ENCODE measurements at regions not wholly inside any gene's neighbourhood (a gene's known extent, or its start where the extent isn't known, plus 50 kb on each side); places are given as distances from the start of the nearest gene placed in this dataset.

DNA sequence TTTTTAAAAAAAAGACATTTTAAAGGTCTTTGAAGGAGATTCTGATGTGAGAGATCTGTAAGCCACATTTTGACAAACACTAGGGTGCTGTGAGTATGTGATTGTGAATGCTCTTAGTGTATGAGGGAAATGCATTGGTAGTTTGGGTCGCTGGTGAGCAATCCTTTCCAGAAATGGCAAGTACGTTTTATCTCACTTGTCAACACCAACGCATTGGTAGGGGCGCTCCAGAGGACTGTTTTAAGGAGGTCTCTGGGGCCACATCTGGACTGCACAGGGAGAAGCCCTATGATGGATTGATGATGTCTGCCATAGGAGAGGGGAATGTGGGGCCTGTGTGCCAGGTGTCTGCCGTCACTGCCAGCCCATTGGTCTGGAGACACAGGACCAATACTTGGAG lies 522.6 kb downstream of the BNC2 start:
- H3K9me3 Mint-ChIP-seq: no peaks in the 10 kb centered on the region
- no peak for DNase-seq
- no peaks in the 10 kb centered on the region for H3K27me3 Mint-ChIP-seq (ENCODE audit: low read depth)
- no peaks in the 10 kb centered on the region for H3K36me3 Mint-ChIP-seq (ENCODE audit: insufficient read depth in 2 of 2)
- no peaks in the 10 kb centered on the region for H3K4me1 Mint-ChIP-seq (ENCODE audit: low read depth)
- H3K27ac Mint-ChIP-seq: no peak overlapping the region
- ATAC-seq (replicated peaks in 1 of 2): no peak
- no peak overlapping the region for H3K4me3 Mint-ChIP-seq

DNA sequence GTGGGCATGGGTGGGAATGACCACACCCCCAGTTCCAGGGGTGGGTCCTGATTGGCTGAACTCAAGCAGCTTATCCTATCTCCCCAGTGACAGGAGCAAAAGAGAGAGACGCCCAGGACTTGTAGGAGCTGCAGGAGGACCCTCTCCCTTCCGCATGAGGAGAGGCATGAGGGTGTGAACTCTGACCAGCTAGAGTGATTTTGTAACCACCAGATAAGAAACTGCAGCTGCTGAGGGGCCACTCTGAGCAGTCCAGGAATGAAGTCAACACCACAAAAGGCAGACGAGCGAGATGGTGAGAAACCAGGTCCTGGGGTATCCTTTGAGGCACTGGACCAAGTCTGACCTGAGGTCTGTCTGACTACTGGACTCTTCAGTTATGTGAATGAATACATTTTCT lies 521.9 kb downstream of the BNC2 start:
- no peaks in the 10 kb centered on the region for H3K9me3 Mint-ChIP-seq
- H3K27me3 Mint-ChIP-seq (ENCODE audit: low read depth): no peaks in the 10 kb centered on the region
- H3K27ac Mint-ChIP-seq: no peak overlapping the region
- H3K4me1 Mint-ChIP-seq (ENCODE audit: low read depth): no peaks in the 10 kb centered on the region
- DNase-seq: no peak
- no peak overlapping the region for H3K4me3 Mint-ChIP-seq
- no peak for ATAC-seq (replicated peaks in 1 of 2)
- no peaks in the 10 kb centered on the region for H3K36me3 Mint-ChIP-seq (ENCODE audit: insufficient read depth in 2 of 2)

DNA sequence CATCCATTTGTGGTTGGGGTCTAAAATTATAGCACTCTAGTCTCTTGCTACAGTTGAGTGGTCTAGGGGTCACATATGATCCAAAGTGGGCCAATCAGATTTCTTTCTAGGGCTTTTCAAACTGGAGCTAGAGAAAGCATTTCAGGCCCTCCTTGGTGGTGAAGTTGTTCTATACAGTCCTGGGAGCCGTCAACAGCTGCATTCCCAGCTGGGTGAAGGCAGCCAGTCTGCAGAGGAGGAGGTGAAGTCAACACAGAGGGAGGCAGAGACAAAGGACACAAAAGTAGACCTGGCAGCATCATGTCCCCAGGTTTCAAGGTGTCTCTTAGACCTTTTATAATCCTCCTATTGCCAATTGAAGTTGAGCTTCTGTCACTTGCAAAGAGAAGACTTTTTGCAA lies 518.2 kb downstream of the BNC2 start:
- Mint-ChIP-seq H3K4me1 (ENCODE audit: low read depth) (no peaks in the 10 kb centered on the region), H3K27ac (no peak overlapping the region), H3K36me3 (ENCODE audit: insufficient read depth in 2 of 2) (no peaks in the 10 kb centered on the region), H3K27me3 (ENCODE audit: low read depth) (no peaks in the 10 kb centered on the region), H3K9me3 (no peaks in the 10 kb centered on the region), H3K4me3 (no peak overlapping the region)
- no peak for ATAC-seq (replicated peaks in 1 of 2)
- DNase-seq: no peak

DNA sequence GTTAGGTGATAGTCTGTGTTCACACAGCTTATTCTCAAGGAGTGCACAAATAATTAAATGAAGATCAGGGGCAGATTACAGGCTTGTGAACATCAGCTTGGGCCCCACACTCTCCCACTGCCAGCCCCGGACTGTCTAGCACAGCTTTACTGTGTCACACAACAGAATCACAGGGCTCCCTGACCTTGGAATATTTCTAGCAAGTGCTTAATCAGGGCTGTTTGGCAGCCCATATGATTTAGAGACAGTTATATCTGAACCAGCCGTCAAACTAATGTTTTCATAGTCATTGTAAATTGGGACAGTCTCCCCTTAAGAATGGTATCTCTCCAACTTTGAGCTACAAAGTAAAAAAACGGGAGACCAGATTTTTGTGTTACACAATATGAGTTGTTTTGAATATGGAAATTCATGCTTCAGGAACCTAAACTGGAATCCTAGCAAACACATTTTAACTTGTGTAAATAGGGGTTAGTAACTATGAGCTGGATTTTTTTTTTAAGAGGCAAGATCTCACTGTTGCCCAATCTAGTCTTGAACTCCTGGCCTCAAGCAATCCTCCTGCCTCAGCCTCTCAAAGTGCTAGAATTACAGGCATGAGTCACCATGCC lies 517.6 kb downstream of the BNC2 start:
- H3K4me1 Mint-ChIP-seq (ENCODE audit: low read depth): no peaks in the 10 kb centered on the region
- DNase-seq (no peak), ATAC-seq (replicated peaks in 1 of 2) (no peak)
- no peaks in the 10 kb centered on the region for H3K27me3 Mint-ChIP-seq (ENCODE audit: low read depth)
- no peak overlapping the region for H3K4me3 Mint-ChIP-seq
- H3K27ac Mint-ChIP-seq: no peak overlapping the region
- H3K9me3 Mint-ChIP-seq: no peaks in the 10 kb centered on the region
- H3K36me3 Mint-ChIP-seq (ENCODE audit: insufficient read depth in 2 of 2): no peaks in the 10 kb centered on the region

DNA sequence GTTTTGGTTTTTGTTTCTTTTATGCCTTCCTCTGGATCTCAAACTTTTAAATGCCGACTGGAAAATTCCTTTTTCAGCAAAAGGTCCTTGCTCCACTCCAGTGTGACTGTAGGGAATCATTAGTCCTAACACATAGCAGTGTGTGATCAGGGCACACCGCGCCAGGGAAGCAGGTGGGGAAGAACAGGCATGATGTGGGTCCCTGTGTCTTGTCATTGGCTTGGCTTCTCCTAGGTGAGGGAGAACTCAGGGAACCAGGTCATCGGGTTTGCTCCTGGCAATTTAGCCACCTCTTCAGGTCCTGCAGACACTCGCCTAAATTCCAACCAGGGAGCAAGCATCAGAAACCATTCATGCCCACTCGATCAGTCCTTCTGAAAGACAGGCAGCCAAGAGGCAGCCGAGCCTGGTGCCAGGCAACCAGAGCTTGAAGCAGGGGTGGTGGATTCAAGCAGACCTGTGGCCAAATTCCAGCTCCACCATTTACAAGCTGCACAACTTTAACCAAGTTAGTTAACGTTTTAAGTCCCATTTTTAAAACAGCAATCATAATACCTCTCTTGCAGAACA lies 514.2 kb downstream of the BNC2 start:
- H3K9me3 Mint-ChIP-seq: peaks cover 0 to 2% of the 10 kb centered on the region in 2 donors
- H3K4me1 Mint-ChIP-seq (ENCODE audit: low read depth): no peaks in the 10 kb centered on the region
- no peak overlapping the region for H3K27ac Mint-ChIP-seq
- H3K4me3 Mint-ChIP-seq: no peak overlapping the region
- DNase-seq: no peak
- ATAC-seq (replicated peaks in 1 of 2): no peak
- no peaks in the 10 kb centered on the region for H3K27me3 Mint-ChIP-seq (ENCODE audit: low read depth)
- H3K36me3 Mint-ChIP-seq (ENCODE audit: insufficient read depth in 2 of 2): no peaks in the 10 kb centered on the region

DNA sequence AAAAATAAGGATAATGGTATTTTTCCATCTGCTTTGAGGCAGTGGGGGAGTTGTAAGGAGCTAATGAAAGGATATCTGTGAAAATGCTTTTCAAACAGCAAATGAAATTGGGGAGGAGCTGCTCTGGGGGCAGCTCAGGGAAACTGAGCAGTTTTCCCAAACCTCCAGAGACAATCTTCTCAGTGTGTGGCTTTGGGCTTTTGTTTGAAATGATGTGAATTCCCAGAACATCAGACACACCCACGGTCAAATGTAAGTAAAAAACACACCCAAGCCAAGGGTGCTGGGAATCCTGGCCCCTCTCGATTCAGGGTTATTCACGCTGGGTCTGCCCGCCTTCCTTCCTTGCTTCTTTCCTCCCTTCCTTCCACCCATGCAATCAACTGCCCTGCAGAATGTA lies 512.6 kb downstream of the BNC2 start:
- no peaks in the 10 kb centered on the region for H3K27me3 Mint-ChIP-seq (ENCODE audit: low read depth)
- peaks cover 0 to 2% of the 10 kb centered on the region in 2 donors for H3K9me3 Mint-ChIP-seq
- DNase-seq (no peak), ATAC-seq (replicated peaks in 1 of 2) (no peak)
- no peaks in the 10 kb centered on the region for H3K36me3 Mint-ChIP-seq (ENCODE audit: insufficient read depth in 2 of 2)
- H3K27ac Mint-ChIP-seq: no peak overlapping the region
- H3K4me1 Mint-ChIP-seq (ENCODE audit: low read depth): no peaks in the 10 kb centered on the region
- H3K4me3 Mint-ChIP-seq: no peak overlapping the region

DNA sequence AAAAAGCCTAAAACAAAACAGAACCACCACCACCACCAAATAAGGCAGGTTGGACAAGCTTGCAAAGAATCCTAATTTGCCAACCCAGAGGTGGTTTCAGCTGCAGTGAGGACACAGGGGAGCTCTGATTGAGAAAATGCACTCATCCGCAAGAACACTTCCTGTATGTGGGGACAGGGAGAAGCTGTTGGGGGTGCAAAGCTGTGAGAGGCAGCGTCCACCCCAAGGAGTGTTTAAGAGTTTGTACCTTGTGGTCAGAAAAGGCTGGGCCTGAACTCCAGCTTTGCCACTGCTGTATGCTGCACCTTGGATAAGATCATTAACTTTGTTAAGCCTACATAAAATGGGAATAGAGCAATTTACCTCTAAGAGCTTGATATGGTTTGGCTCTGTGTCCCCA lies 511.7 kb downstream of the BNC2 start:
- H3K4me1 Mint-ChIP-seq (ENCODE audit: low read depth): no peaks in the 10 kb centered on the region
- H3K36me3 Mint-ChIP-seq (ENCODE audit: insufficient read depth in 2 of 2): no peaks in the 10 kb centered on the region
- H3K9me3 Mint-ChIP-seq: peaks cover 0 to 2% of the 10 kb centered on the region in 2 donors
- ATAC-seq (replicated peaks in 1 of 2) (no peak), DNase-seq (no peak)
- no peaks in the 10 kb centered on the region for H3K27me3 Mint-ChIP-seq (ENCODE audit: low read depth)
- no peak overlapping the region for H3K27ac Mint-ChIP-seq
- H3K4me3 Mint-ChIP-seq: no peak overlapping the region

All from activated T-cell treated with anti-CD3 and anti-CD28 coated beads, Interleukin-2, amount 50 U/mL, for 72 hours (primary cell).